Hepatocyte (in vitro differentiated cells): ENCODE measurements at regions not wholly inside any gene's neighbourhood (a gene's known extent, or its start where the extent isn't known, plus 50 kb on each side); places are given as distances from the start of the nearest gene placed in this dataset.

Experiments used
- DNase-seq: peaks from one replicate; pipeline ENCODE4 v3.0.0-alpha.2; 2016; ENCODE audit warnings: low spot score
- H2AFZ ChIP-seq: fragments of 200-600 bp; sonication (generic); 2 replicates; pipeline ENCODE4 v1.6.0; 2016; ENCODE audit warnings: antibody characterized with exemption, mild to moderate bottlenecking
- H3K27ac ChIP-seq: fragments of 200-600 bp; sonication (generic); 2 replicates; pipeline ENCODE4 v1.5.1; 2016; ENCODE audit warnings: mild to moderate bottlenecking
- H3K27me3 ChIP-seq: fragments of 200-600 bp; sonication (generic); 2 replicates; pipeline ENCODE4 v1.6.1; 2016
- H3K36me3 ChIP-seq: fragments of 200-600 bp; sonication (generic); replicated peaks from 2 replicates; pipeline ENCODE4 v1.5.1; 2016; ENCODE audit warnings: low read depth; ENCODE audit not compliant: insufficient read depth
- H3K4me1 ChIP-seq: fragments of 200-600 bp; sonication (generic); 2 replicates; pipeline ENCODE4 v1.5.1; 2016; ENCODE audit warnings: mild to moderate bottlenecking, moderate library complexity; ENCODE audit not compliant: insufficient read depth
- H3K4me2 ChIP-seq: fragments of 200-600 bp; sonication (generic); 2 replicates; pipeline ENCODE4 v1.6.0; 2016
- H3K4me3 ChIP-seq: fragments of 200-600 bp; sonication (generic); 2 replicates; pipeline ENCODE4 v1.5.1; 2016; ENCODE audit warnings: mild to moderate bottlenecking
- H3K79me2 ChIP-seq: fragments of 200-600 bp; sonication (generic); 2 replicates; pipeline ENCODE4 v1.6.0; 2017; ENCODE audit warnings: mild to moderate bottlenecking
- H3K9me2 ChIP-seq: fragments of 200-600 bp; sonication (generic); replicated peaks from 2 replicates; pipeline ENCODE4 v1.6.0; 2017; ENCODE audit warnings: mild to moderate bottlenecking; ENCODE audit not compliant: insufficient read depth
- H3K9me3 ChIP-seq: fragments of 200-600 bp; sonication (generic); 2 replicates; pipeline ENCODE4 v1.5.1; 2016; ENCODE audit warnings: low read depth, mild to moderate bottlenecking
- H4K20me1 ChIP-seq: fragments of 200-600 bp; sonication (generic); 2 replicates; pipeline ENCODE4 v1.6.0; 2016; ENCODE audit warnings: mild to moderate bottlenecking; ENCODE audit not compliant: insufficient read depth, poor library complexity, severe bottlenecking
- CTCF ChIP-seq: fragments of 200-600 bp; sonication (generic); IDR thresholded peaks from 2 replicates; pipeline ENCODE4 v1.5.1; 2016; ENCODE audit warnings: antibody characterized with exemption, mild to moderate bottlenecking; ENCODE audit not compliant: poor library complexity
- EZH2 ChIP-seq: fragments of 200-600 bp; sonication (generic); IDR thresholded peaks from 2 replicates; pipeline ENCODE4 v1.6.1; 2016; ENCODE audit warnings: antibody characterized with exemption, mild to moderate bottlenecking, borderline replicate concordance
- EZH2phosphoT487 ChIP-seq: fragments of 200-600 bp; sonication (generic); IDR thresholded peaks from one replicate; pipeline ENCODE4 v1.6.1; 2018; ENCODE audit warnings: antibody characterized with exemption, mild to moderate bottlenecking, low read depth, moderate library complexity; ENCODE audit not compliant: unreplicated experiment, severe bottlenecking
- WGBS: methylation state at CpG from one replicate; pipeline ENCODE4 v1.1.6; 2016; ENCODE audit warnings: low lambda C conversion rate; ENCODE audit errors: missing lambda C conversion rate; 5-methylcytosine and 5-hydroxymethylcytosine counted together

- Histone ChIP-seq H3K4me3 (no peak overlapping the region), H2AFZ (no peak overlapping the region), H3K4me1 (no peaks in the 10 kb centered on the region), H3K36me3 (no peaks in the 10 kb centered on the region), H3K27me3 (no peaks in the 10 kb centered on the region), H3K9me3 (no peaks in the 10 kb centered on the region), H3K4me2 (no peak overlapping the region), H4K20me1 (no peaks in the 10 kb centered on the region), H3K27ac (no peak overlapping the region), H3K79me2 (no peaks in the 10 kb centered on the region), H3K9me2 (no peaks in the 10 kb centered on the region)
- 96% methylated on average over 1 of the region's 1 CpG for WGBS
- no peak for DNase-seq
- TF ChIP-seq EZH2phosphoT487 (no peak), CTCF (no peak), EZH2 (no peak)
Observed at GRCh38 chr1:221520250-221520649, 221.6 kb downstream of the DUSP10 start.

- DNase-seq, result no peak
- 93% methylated on average over 3 of the region's 3 CpGs for WGBS
- H3K9me3 ChIP-seq, result no peaks in the 10 kb centered on the region
- no peak overlapping the region for H2AFZ ChIP-seq
- no peak overlapping the region for H3K4me3 ChIP-seq
- H3K36me3 ChIP-seq, result no peaks in the 10 kb centered on the region
- no peak overlapping the region for H3K27ac ChIP-seq
- TF ChIP-seq CTCF (no peak), EZH2phosphoT487 (no peak), EZH2 (no peak)
- no peaks in the 10 kb centered on the region for H4K20me1 ChIP-seq
- no peaks in the 10 kb centered on the region for H3K27me3 ChIP-seq
- no peaks in the 10 kb centered on the region for H3K9me2 ChIP-seq
- H3K4me2 ChIP-seq, result no peak overlapping the region
- no peaks in the 10 kb centered on the region for H3K4me1 ChIP-seq
- no peaks in the 10 kb centered on the region for H3K79me2 ChIP-seq
Observed at GRCh38 chr1:221521686-221522085, 220.2 kb downstream of the DUSP10 start.

GRCh38 chr1:221522529-221522940, 219.4 kb downstream of the DUSP10 start:
- Histone ChIP-seq H3K9me2 (no peaks in the 10 kb centered on the region), H3K27me3 (no peaks in the 10 kb centered on the region), H3K4me1 (no peaks in the 10 kb centered on the region), H3K27ac (no peak overlapping the region), H3K4me2 (no peak overlapping the region), H3K9me3 (no peaks in the 10 kb centered on the region), H4K20me1 (no peaks in the 10 kb centered on the region), H3K79me2 (no peaks in the 10 kb centered on the region), H2AFZ (no peak overlapping the region), H3K4me3 (no peak overlapping the region), H3K36me3 (no peaks in the 10 kb centered on the region)
- TF ChIP-seq EZH2 (no peak), EZH2phosphoT487 (no peak), CTCF (no peak)
- 86% methylated on average over 2 of the region's 2 CpGs for WGBS
- no peak for DNase-seq

- Histone ChIP-seq H3K9me2 (no peaks in the 10 kb centered on the region), H2AFZ (no peak overlapping the region), H3K9me3 (no peaks in the 10 kb centered on the region), H3K79me2 (no peaks in the 10 kb centered on the region), H3K27ac (no peak overlapping the region), H3K4me1 (no peaks in the 10 kb centered on the region), H3K36me3 (no peaks in the 10 kb centered on the region), H4K20me1 (no peaks in the 10 kb centered on the region), H3K4me2 (no peak overlapping the region), H3K27me3 (no peaks in the 10 kb centered on the region), H3K4me3 (no peak overlapping the region)
- TF ChIP-seq CTCF, result no peak
- no peak for TF ChIP-seq EZH2phosphoT487
- no peak for TF ChIP-seq EZH2
- DNase-seq, result no peak
- WGBS, result 80% methylated on average over 2 of the region's 2 CpGs
Observed at GRCh38 chr1:221525749-221526148, 216.1 kb downstream of the DUSP10 start.
